MCF 10A (cell line): ENCODE measurements at regions not wholly inside any gene's neighbourhood (a gene's known extent, or its start where the extent isn't known, plus 50 kb on each side); places are given as distances from the start of the nearest gene placed in this dataset.

Source experiments
- BruUV-seq: library from RNA; stranded (reverse); fragments of 400-500 nt; replicated peaks from 2 replicates; lab custom pipeline; 2021; lab: Mats Ljungman, UMichigan
- CTCF ChIA-PET: fragments of 300-600 bp; sonication (Branson Sonifier 250); formaldehyde crosslinking; extraction: SDS; loops from one replicate; lab custom pipeline; 2021; ENCODE audit warnings: antibody characterized with exemption, inconsistent platforms; lab: Yijun Ruan, JAX
- POLR2A ChIA-PET: fragments of 300-600, 350-650 bp; sonication (Branson Sonifier 250); formaldehyde crosslinking; extraction: SDS; loops from one replicate; lab custom pipeline; 2020; ENCODE audit warnings: antibody characterized with exemption, inconsistent platforms; lab: Yijun Ruan, JAX
- DNase-seq: peaks from one replicate; pipeline ENCODE4 v3.0.0-alpha.2; 2018; ENCODE audit not compliant: unreplicated experiment
- H3K27ac Mint-ChIP-seq: one replicate; pipeline ENCODE4 v1.8.0; 2022; ENCODE audit warnings: mild to moderate bottlenecking, low read depth, mixed read lengths; ENCODE audit not compliant: unreplicated experiment
- H3K27me3 Mint-ChIP-seq: one replicate; pipeline ENCODE4 v1.8.0; 2022; ENCODE audit warnings: mixed read lengths; ENCODE audit not compliant: insufficient read depth, unreplicated experiment
- H3K36me3 Mint-ChIP-seq: one replicate; pipeline ENCODE4 v1.8.0; 2022; ENCODE audit warnings: mild to moderate bottlenecking, moderate library complexity, mixed read lengths; ENCODE audit not compliant: insufficient read depth, unreplicated experiment
- H3K4me1 Mint-ChIP-seq: one replicate; pipeline ENCODE4 v1.8.0; 2022; ENCODE audit warnings: mixed read lengths; ENCODE audit not compliant: insufficient read depth, unreplicated experiment
- H3K4me3 Mint-ChIP-seq: one replicate; pipeline ENCODE4 v1.8.0; 2022; ENCODE audit warnings: mild to moderate bottlenecking, moderate library complexity, mixed read lengths; ENCODE audit not compliant: unreplicated experiment
- H3K9me3 Mint-ChIP-seq: one replicate; pipeline ENCODE4 v1.8.0; 2022; ENCODE audit warnings: mixed read lengths; ENCODE audit not compliant: unreplicated experiment
- CTCF ChIP-seq: fragments of 200-600 bp; IDR thresholded peaks from one replicate; pipeline ENCODE4 v1.8.0; 2022; ENCODE audit warnings: antibody characterized with exemption, mild to moderate bottlenecking; ENCODE audit not compliant: unreplicated experiment
- intact Hi-C: fragments of 100-400 bp; cut with micrococcal nuclease; formaldehyde crosslinking; loops from 2 replicates; pipeline ENCODE4 v1.14.1; 2022

- TF ChIP-seq CTCF: no peak
- CTCF ChIA-PET: interaction anchor here (1.1 to 1.4 kb wide), 2 partner anchors 10 to 14 kb away, joined by 3 to 4 read pairs; no protein-coding TSS in a partner anchor
- DNase-seq: no peak
- intact Hi-C loops: no loop called here
- Mint-ChIP-seq H3K27ac (no peak overlapping the region), H3K9me3 (no peaks in the 10 kb centered on the region), H3K4me3 (no peak overlapping the region), H3K27me3 (no peaks in the 10 kb centered on the region), H3K4me1 (peaks cover 6% of the 10 kb centered on the region), H3K36me3 (no peaks in the 10 kb centered on the region)
- no TSS peak for BruUV-seq
- POLR2A ChIA-PET: interaction anchor here (0.6 to 0.7 kb wide), 2 partner anchors 53 to 1715 kb away, joined by 3 to 4 read pairs; no protein-coding TSS in a partner anchor
Measured at GRCh38 chr5:138699482-138699881, 53.7 kb upstream of the CTNNA1 start.

- Mint-ChIP-seq H3K36me3 (no peaks in the 10 kb centered on the region), H3K4me3 (no peak overlapping the region), H3K9me3 (no peaks in the 10 kb centered on the region), H3K27ac (no peak overlapping the region), H3K27me3 (no peaks in the 10 kb centered on the region), H3K4me1 (peaks cover 6% of the 10 kb centered on the region)
- BruUV-seq: no TSS peak
- no peak for TF ChIP-seq CTCF
- intact Hi-C loops: no loop called here
- ChIA-PET POLR2A (interaction anchor here (0.7 kb wide), 1 partner anchor 54 kb away, joined by 3 read pairs; no protein-coding TSS in a partner anchor), CTCF (interaction anchor here (1.4 kb wide), 1 partner anchor 15 kb away, joined by 4 read pairs; no protein-coding TSS in a partner anchor)
- DNase-seq: no peak
Measured at GRCh38 chr5:138698713-138699112, 54.5 kb upstream of the CTNNA1 start.

GRCh38 chr5:138697720-138698360 is 55.4 kb upstream of the CTNNA1 start:
- no peak for TF ChIP-seq CTCF
- POLR2A ChIA-PET: no interaction called here
- DNase-seq: no peak
- intact Hi-C loops: no loop called here
- Mint-ChIP-seq H3K36me3 (no peaks in the 10 kb centered on the region), H3K4me1 (peaks cover 6% of the 10 kb centered on the region), H3K27ac (no peak overlapping the region), H3K4me3 (no peak overlapping the region), H3K27me3 (no peaks in the 10 kb centered on the region), H3K9me3 (no peaks in the 10 kb centered on the region)
- no TSS peak for BruUV-seq
- CTCF ChIA-PET: interaction anchor here (0.7 to 1.2 kb wide), 3 partner anchors 8 to 659 kb away, joined by 3 to 5 read pairs (median 3); no protein-coding TSS in a partner anchor

- no peaks in the 10 kb centered on the region for H3K9me3 Mint-ChIP-seq
- intact Hi-C loops: no loop called here
- ChIA-PET POLR2A (interaction anchor here (1.2 kb wide), 1 partner anchor 56 kb away, joined by 3 read pairs; the partner anchor contains the start of gene CTNNA1), CTCF (interaction anchor here (0.9 to 1.2 kb wide), 3 partner anchors 9 to 112 kb away, joined by 3 to 4 read pairs (median 4); no protein-coding TSS in a partner anchor)
- H3K4me1 Mint-ChIP-seq: peaks cover 6% of the 10 kb centered on the region
- BruUV-seq: no TSS peak
- H3K4me3 Mint-ChIP-seq: no peak overlapping the region
- no peaks in the 10 kb centered on the region for H3K27me3 Mint-ChIP-seq
- peak; percentile 94 for DNase-seq
- TF ChIP-seq CTCF: no peak
- H3K27ac Mint-ChIP-seq: no peak overlapping the region
- no peaks in the 10 kb centered on the region for H3K36me3 Mint-ChIP-seq
Measured at GRCh38 chr5:138696501-138696900, 56.7 kb upstream of the CTNNA1 start.
